DND-41 (cell line): ENCODE measurements at regions not wholly inside any gene's neighbourhood (a gene's known extent, or its start where the extent isn't known, plus 50 kb on each side); places are given as distances from the start of the nearest gene placed in this dataset.

Source experiments
- ATAC-seq: fragments of 200-7000 bp; cut with Tn5 transposase; 3 replicates; pipeline ENCODE4 v1.9.1; 2021; ENCODE audit warnings: low read depth; ENCODE audit not compliant: insufficient read depth
- DNase-seq: peaks from one replicate; pipeline ENCODE4 v3.0.0-alpha.2; 2020
- H2AFZ ChIP-seq: 2 replicates; pipeline ENCODE4 v1.6.0; 2012; ENCODE audit warnings: low read depth, low read length
- H3K27ac ChIP-seq: 2 replicates; pipeline ENCODE4 v1.5.1; 2012; ENCODE audit warnings: low read length, inconsistent platforms
- H3K27me3 ChIP-seq: fragments of 200-600 bp; sonication (generic); 2 replicates; pipeline ENCODE4 v1.6.0; 2012; ENCODE audit warnings: low read length, mild to moderate bottlenecking, inconsistent platforms; ENCODE audit not compliant: insufficient read depth, poor library complexity
- H3K36me3 ChIP-seq: 2 replicates; pipeline ENCODE4 v1.5.1; 2012; ENCODE audit warnings: low read length, inconsistent platforms; ENCODE audit not compliant: insufficient read depth
- H3K4me1 ChIP-seq: 2 replicates; pipeline ENCODE4 v1.5.1; 2012; ENCODE audit warnings: mild to moderate bottlenecking, low read length; ENCODE audit not compliant: insufficient read depth
- H3K4me2 ChIP-seq: 2 replicates; pipeline ENCODE4 v1.6.0; 2012; ENCODE audit warnings: mild to moderate bottlenecking, moderate library complexity, low read length, inconsistent platforms; ENCODE audit not compliant: insufficient read depth
- H3K4me3 ChIP-seq, 2 experiments: fragments of 200-600 bp in 1 of 2; shearing (Covaris generic) in 1 of 2; 2 replicates each; pipeline ENCODE4 v1.5.1; 2012 to 2016; ENCODE audit warnings: inconsistent platforms in 2 of 2, low read length in 2 of 2, mild to moderate bottlenecking in 2 of 2, low read depth in 1 of 2, moderate library complexity in 1 of 2
- H3K79me2 ChIP-seq: 2 replicates; pipeline ENCODE4 v1.6.0; 2012; ENCODE audit warnings: low read length, inconsistent platforms; ENCODE audit not compliant: insufficient read depth
- H3K9ac ChIP-seq: 2 replicates; pipeline ENCODE4 v1.6.0; 2012; ENCODE audit warnings: low read depth, mild to moderate bottlenecking, inconsistent platforms, low read length, moderate library complexity
- H3K9me3 ChIP-seq: 2 replicates; pipeline ENCODE4 v1.5.1; 2012; ENCODE audit warnings: low read length, moderate library complexity, mild to moderate bottlenecking, inconsistent platforms; ENCODE audit not compliant: insufficient read depth, severe bottlenecking
- H4K20me1 ChIP-seq: 2 replicates; pipeline ENCODE4 v1.6.0; 2012; ENCODE audit warnings: low read length; ENCODE audit not compliant: insufficient read depth
- CTCF ChIP-seq: IDR thresholded peaks from 2 replicates; pipeline ENCODE4 v1.5.1; 2012; ENCODE audit warnings: borderline replicate concordance, low read length, moderate library complexity, mild to moderate bottlenecking; ENCODE audit not compliant: poor library complexity, severe bottlenecking; ENCODE audit errors: extremely low read depth
- EZH2 ChIP-seq: IDR thresholded peaks from 3 replicates; pipeline ENCODE4 v1.6.1; 2012; ENCODE audit warnings: borderline replicate concordance, low read depth, mild to moderate bottlenecking, moderate library complexity, low read length, inconsistent platforms; ENCODE audit not compliant: severe bottlenecking

- Histone ChIP-seq H2AFZ (no peak overlapping the region), H3K4me1 (peaks cover 7% of the 10 kb centered on the region), H3K4me3 (no peak overlapping the region), H3K36me3 (no peaks in the 10 kb centered on the region), H3K9me3 (no peaks in the 10 kb centered on the region), H3K27ac (no peak overlapping the region), H3K9ac (no peak overlapping the region), H3K4me2 (no peak overlapping the region), H4K20me1 (no peaks in the 10 kb centered on the region), H3K79me2 (no peaks in the 10 kb centered on the region), H3K27me3 (no peaks in the 10 kb centered on the region)
- DNase-seq: no peak
- TF ChIP-seq CTCF: no peak
- no peak for TF ChIP-seq EZH2
- ATAC-seq: no peak
These were observed 86.4 kb upstream of the SLC44A1 start for GRCh38 chr9:105158020-105158419.

- Histone ChIP-seq H3K27ac (no peak overlapping the region), H3K4me1 (peaks cover 7% of the 10 kb centered on the region), H2AFZ (no peak overlapping the region), H3K27me3 (no peaks in the 10 kb centered on the region), H3K79me2 (no peaks in the 10 kb centered on the region), H3K9me3 (no peaks in the 10 kb centered on the region), H3K9ac (no peak overlapping the region), H4K20me1 (no peaks in the 10 kb centered on the region), H3K4me2 (no peak overlapping the region), H3K4me3 (no peak overlapping the region), H3K36me3 (no peaks in the 10 kb centered on the region)
- TF ChIP-seq EZH2 (no peak), CTCF (no peak)
- DNase-seq (no peak), ATAC-seq (no peak)
These were observed 85.6 kb upstream of the SLC44A1 start for GRCh38 chr9:105158898-105159297.

GRCh38 chr9:105168870-105169319 lies 75.6 kb upstream of the SLC44A1 start:
- no peak for TF ChIP-seq CTCF
- TF ChIP-seq EZH2: no peak
- Histone ChIP-seq H3K4me3 (no peak overlapping the region), H3K4me2 (no peak overlapping the region), H3K9me3 (no peaks in the 10 kb centered on the region), H3K27ac (no peak overlapping the region), H2AFZ (no peak overlapping the region), H3K9ac (no peak overlapping the region), H3K4me1 (no peaks in the 10 kb centered on the region), H3K36me3 (no peaks in the 10 kb centered on the region), H4K20me1 (no peaks in the 10 kb centered on the region; the same call in 1 of the 2 replicates), H3K79me2 (no peaks in the 10 kb centered on the region), H3K27me3 (no peaks in the 10 kb centered on the region)
- ATAC-seq (no peak), DNase-seq (no peak)

- H4K20me1 ChIP-seq: no peaks in the 10 kb centered on the region; the same call in 1 of the 2 replicates
- DNase-seq (no peak), ATAC-seq (no peak)
- H3K9me3 ChIP-seq: no peaks in the 10 kb centered on the region
- no peaks in the 10 kb centered on the region for H3K4me1 ChIP-seq
- H3K36me3 ChIP-seq: no peaks in the 10 kb centered on the region
- no peak overlapping the region for H3K27ac ChIP-seq
- TF ChIP-seq CTCF (no peak), EZH2 (no peak)
- H3K9ac ChIP-seq: no peak overlapping the region
- no peaks in the 10 kb centered on the region for H3K27me3 ChIP-seq
- H3K79me2 ChIP-seq: no peaks in the 10 kb centered on the region
- no peak overlapping the region for H2AFZ ChIP-seq
- no peak overlapping the region for H3K4me3 ChIP-seq
- no peak overlapping the region for H3K4me2 ChIP-seq
These were observed 73.4 kb upstream of the SLC44A1 start for GRCh38 chr9:105171076-105171475.
